ENCODE measurements at regions not wholly inside any gene's neighbourhood (a gene's known extent, or its start where the extent isn't known, plus 50 kb on each side); places are given as distances from the start of the nearest gene placed in this dataset.

GRCh38 chr5:174446988-174447387, 277.4 kb upstream of the MSX2 start:
- no peak for TF ChIP-seq POLR2A (IDR thresholded peaks at IDR 0.05)
- no peak for TF ChIP-seq CTCF (IDR thresholded peaks at IDR 0.05 in 4 of 5, conservative IDR thresholded peaks at IDR 0.05 in 1 of 5)

Measured in gastrocnemius medialis (tissue), 4 donors.